ENCODE measurements at regions not wholly inside any gene's neighbourhood (a gene's known extent, or its start where the extent isn't known, plus 50 kb on each side); places are given as distances from the start of the nearest gene placed in this dataset.

DNA sequence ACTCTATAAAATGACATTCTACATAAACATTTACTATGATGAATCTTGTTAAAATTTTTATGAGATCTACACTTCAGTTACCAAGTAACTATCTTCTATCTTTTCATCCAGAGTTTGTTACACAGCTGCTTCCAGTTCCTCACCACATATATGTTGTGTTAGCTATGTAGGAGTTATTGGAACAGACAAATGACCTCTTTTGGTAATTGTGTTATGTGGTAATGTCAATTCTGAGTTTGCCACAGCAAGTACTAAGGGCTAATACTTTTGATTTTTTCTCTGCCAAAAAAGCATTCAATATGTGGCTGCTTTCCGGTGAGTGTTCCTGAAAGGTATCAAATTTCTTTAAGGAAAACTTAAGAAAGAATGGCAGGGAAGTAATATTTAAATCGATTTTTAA lies 573.9 kb upstream of the PCDH15 start:
- no peak for TF ChIP-seq BHLHE40 (IDR thresholded peaks at IDR 0.05; ENCODE audit: borderline replicate concordance)
- TF ChIP-seq SP1 (IDR thresholded peaks at IDR 0.05), result no peak
- no peak for TF ChIP-seq L3MBTL2 (conservative IDR thresholded peaks at IDR 0.05)
- TF ChIP-seq ELF4 (IDR thresholded peaks at IDR 0.05), result no peak
- TF ChIP-seq SUZ12 (IDR thresholded peaks at IDR 0.05), result no peak
- no peak for TF ChIP-seq TARDBP (IDR thresholded peaks at IDR 0.05)
- no peak for TF ChIP-seq FOXM1 (IDR thresholded peaks at IDR 0.05; ENCODE audit: borderline replicate concordance)
- no peak for TF ChIP-seq ARNT (IDR thresholded peaks at IDR 0.05)
- TF ChIP-seq LEF1 (IDR thresholded peaks at IDR 0.05; ENCODE audit: borderline replicate concordance), result no peak
- TF ChIP-seq CTBP1 (IDR thresholded peaks at IDR 0.05; ENCODE audit: borderline replicate concordance), result no peak
- TF ChIP-seq, protein P1, sequence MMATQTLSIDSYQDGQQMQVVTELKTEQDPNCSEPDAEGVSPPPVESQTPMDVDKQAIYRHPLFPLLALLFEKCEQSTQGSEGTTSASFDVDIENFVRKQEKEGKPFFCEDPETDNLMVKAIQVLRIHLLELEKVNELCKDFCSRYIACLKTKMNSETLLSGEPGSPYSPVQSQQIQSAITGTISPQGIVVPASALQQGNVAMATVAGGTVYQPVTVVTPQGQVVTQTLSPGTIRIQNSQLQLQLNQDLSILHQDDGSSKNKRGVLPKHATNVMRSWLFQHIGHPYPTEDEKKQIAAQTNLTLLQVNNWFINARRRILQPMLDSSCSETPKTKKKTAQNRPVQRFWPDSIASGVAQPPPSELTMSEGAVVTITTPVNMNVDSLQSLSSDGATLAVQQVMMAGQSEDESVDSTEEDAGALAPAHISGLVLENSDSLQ (IDR thresholded peaks at IDR 0.05), result no peak
- TF ChIP-seq NFRKB (IDR thresholded peaks at IDR 0.05), result no peak
